Fibroblast of the aortic adventitia (primary cell): ENCODE measurements at regions not wholly inside any gene's neighbourhood (a gene's known extent, or its start where the extent isn't known, plus 50 kb on each side); places are given as distances from the start of the nearest gene placed in this dataset.

Source experiments
- DNase-seq: peaks from one replicate; pipeline ENCODE4 v3.0.0-alpha.2; 2010; ENCODE audit warnings: low read depth
- H3K4me3 ChIP-seq: 2 replicates; pipeline ENCODE4 v1.5.1; 2011; ENCODE audit warnings: low read depth, mild to moderate bottlenecking, control low read depth, low read length, moderate library complexity
- TF ChIP-seq, protein P1 (sequence below): IDR thresholded peaks from 2 replicates; pipeline ENCODE4 v1.5.1; 2011; ENCODE audit warnings: mild to moderate bottlenecking, low read length, control low read depth, inconsistent platforms; ENCODE audit not compliant: insufficient read depth

DNA sequence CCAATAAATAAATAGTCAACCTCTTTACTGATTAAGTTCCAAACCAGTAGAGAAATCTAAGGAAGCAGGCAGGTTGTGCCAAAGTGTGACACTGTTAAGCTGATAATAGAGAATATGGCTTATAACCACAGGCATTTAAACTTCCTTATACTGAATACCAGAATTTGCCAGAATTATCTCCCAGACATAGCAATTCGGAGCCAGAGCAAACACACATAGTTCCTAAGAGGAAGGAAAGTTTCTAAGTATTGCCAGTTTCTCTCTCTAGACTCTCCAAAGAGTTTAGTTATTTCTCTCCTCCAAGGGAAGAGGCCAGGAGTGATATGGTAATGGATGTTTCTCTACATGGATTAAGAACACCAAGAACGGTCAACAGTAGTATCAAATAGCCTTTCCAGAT, 191.7 kb upstream of the CPEB2 start:
- no peak overlapping the region for H3K4me3 ChIP-seq
- TF ChIP-seq, protein P1, sequence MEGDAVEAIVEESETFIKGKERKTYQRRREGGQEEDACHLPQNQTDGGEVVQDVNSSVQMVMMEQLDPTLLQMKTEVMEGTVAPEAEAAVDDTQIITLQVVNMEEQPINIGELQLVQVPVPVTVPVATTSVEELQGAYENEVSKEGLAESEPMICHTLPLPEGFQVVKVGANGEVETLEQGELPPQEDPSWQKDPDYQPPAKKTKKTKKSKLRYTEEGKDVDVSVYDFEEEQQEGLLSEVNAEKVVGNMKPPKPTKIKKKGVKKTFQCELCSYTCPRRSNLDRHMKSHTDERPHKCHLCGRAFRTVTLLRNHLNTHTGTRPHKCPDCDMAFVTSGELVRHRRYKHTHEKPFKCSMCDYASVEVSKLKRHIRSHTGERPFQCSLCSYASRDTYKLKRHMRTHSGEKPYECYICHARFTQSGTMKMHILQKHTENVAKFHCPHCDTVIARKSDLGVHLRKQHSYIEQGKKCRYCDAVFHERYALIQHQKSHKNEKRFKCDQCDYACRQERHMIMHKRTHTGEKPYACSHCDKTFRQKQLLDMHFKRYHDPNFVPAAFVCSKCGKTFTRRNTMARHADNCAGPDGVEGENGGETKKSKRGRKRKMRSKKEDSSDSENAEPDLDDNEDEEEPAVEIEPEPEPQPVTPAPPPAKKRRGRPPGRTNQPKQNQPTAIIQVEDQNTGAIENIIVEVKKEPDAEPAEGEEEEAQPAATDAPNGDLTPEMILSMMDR, result no peak
- DNase-seq, result peak; percentile 58

DNA sequence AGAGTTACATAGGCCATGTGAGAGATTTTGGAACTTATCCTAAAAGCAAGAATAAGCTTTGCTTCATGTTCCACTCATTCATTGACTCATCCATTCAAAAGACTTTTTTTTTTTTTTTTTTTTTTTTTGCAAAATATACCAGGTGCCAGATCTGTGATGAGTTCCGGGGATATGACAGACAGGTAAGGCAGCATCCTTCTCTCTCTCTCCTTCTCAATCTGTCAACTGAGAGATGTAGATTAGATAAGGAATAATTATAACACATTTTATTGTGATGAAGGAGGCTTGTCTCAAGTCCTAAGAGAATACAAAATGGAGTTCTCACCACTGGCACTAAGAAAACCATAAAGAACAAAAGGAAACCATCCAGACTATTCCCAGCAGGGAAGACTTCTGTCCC, 190.2 kb upstream of the CPEB2 start:
- no peak overlapping the region for H3K4me3 ChIP-seq
- peak; percentile 6 for DNase-seq
- TF ChIP-seq, protein P1, result no peak

DNA sequence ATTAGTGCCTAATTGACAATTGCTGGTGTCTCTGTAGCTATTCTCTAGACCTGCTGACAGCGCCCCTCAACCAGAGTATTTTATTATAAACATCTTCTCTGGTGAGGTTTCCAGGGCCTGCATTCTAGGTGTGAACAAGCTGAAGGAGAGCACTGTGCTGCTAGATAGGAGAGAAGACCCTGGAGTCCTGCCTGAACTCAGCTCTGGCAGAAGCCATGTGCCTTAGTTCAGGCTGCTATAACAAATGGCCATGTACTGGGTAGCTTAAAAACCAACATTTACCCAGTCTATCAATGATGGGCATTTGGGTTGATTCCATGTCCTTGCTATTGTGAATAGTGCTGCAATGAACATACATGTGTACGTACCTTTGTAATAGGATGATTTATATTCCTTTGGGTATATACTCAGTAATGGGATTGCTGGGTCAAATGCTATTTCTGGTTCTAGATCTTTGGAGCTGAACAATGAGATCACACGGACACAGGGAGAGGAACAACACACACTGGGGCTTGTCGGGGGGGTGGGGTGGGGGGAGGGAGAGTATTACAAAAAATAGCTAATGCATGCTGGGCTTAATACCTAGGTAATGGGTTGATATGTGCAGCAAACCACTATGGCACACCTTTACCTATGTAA, 185.5 kb upstream of the CPEB2 start:
- no peak overlapping the region for H3K4me3 ChIP-seq
- DNase-seq, result no peak
- TF ChIP-seq, protein P1, result no peak

GRCh38 chr4:14824189-14824588, 178.1 kb upstream of the CPEB2 start:
- no peak overlapping the region for H3K4me3 ChIP-seq
- no peak for DNase-seq
- TF ChIP-seq, protein P1, result no peak

GRCh38 chr4:14827111-14827510, 175.2 kb upstream of the CPEB2 start:
- TF ChIP-seq, protein P1, result no peak
- no peak overlapping the region for H3K4me3 ChIP-seq
- peak; percentile 11 for DNase-seq

DNA sequence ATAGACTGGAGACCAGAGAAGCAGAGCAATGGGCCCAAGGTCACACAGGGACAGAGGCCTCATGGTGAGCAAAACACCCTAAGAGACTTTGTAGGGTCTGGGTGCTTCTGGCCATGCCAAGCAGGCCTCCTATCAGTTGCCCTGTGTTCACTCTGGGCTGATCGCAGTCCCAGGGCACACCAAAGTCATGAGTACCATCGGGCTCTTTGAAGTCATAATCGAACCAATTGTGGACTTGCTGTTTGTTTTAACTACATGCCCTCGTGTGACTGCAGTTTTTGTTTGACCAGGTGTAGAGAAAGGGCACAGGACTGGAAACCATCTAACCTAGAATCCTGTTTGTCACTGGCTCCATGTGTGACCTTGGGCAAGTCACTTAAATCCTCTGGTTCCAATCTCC, 172.5 kb upstream of the CPEB2 start:
- no peak for DNase-seq
- H3K4me3 ChIP-seq, result no peak overlapping the region
- TF ChIP-seq, protein P1, result no peak

DNA sequence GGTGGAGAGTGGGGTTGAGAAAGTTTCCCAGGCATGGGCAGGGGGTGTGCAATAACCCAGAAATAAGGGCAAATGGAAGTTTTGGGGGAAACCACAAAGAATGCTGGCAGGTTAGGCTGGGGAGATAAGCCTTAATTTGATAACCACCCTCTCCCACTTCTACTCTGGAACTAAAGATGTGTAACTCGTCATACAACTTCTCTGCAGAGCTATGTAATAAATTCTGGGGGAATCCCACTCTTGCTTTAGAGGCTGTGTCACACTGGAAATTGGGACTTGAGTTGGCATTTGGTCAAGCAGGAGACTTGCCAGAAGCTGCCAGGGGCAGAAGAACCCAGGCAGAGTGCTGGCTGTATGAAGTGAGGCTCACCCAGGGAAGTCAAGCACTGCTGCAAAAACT, 170.9 kb upstream of the CPEB2 start:
- no peak overlapping the region for H3K4me3 ChIP-seq
- no peak for DNase-seq
- TF ChIP-seq, protein P1, result no peak
